HG03565 (cell line): ENCODE measurements at regions not wholly inside any gene's neighbourhood (a gene's known extent, or its start where the extent isn't known, plus 50 kb on each side); places are given as distances from the start of the nearest gene placed in this dataset.

Source experiments
- ATAC-seq: cut with Tn5 transposase; IDR thresholded peaks from one replicate; pipeline ENCODE4 v1.9.1; 2021; ENCODE audit warnings: mild to moderate bottlenecking, moderate library complexity; ENCODE audit not compliant: unreplicated experiment

- ATAC-seq, result no peak
These were observed 746.6 kb upstream of the DDX18 start for GRCh38 chr2:117067900-117068299.

- no peak for ATAC-seq
These were observed 746.1 kb upstream of the DDX18 start for GRCh38 chr2:117068371-117068770.

GRCh38 chr2:117071556-117072102, 742.9 kb upstream of the DDX18 start:
- ATAC-seq, result no peak

GRCh38 chr2:117074756-117075155, 739.7 kb upstream of the DDX18 start:
- no peak for ATAC-seq

GRCh38 chr2:117085256-117085655, 729.2 kb upstream of the DDX18 start:
- no peak for ATAC-seq

GRCh38 chr2:117085737-117086136, 728.8 kb upstream of the DDX18 start:
- ATAC-seq, result no peak

- no peak for ATAC-seq
These were observed 728.1 kb upstream of the DDX18 start for GRCh38 chr2:117086174-117086942.

- ATAC-seq, result no peak
These were observed 727.6 kb upstream of the DDX18 start for GRCh38 chr2:117086943-117087250.

GRCh38 chr2:117087535-117088291, 726.8 kb upstream of the DDX18 start:
- ATAC-seq, result no peak

- ATAC-seq, result no peak
These were observed 723.3 kb upstream of the DDX18 start for GRCh38 chr2:117091041-117091837.

- no peak for ATAC-seq
These were observed 712.9 kb upstream of the DDX18 start for GRCh38 chr2:117101613-117102012.

- no peak for ATAC-seq
These were observed 705.7 kb upstream of the DDX18 start for GRCh38 chr2:117108741-117109267.

GRCh38 chr2:117118994-117119393, 695.5 kb upstream of the DDX18 start:
- no peak for ATAC-seq

GRCh38 chr2:117123362-117123761, 691.1 kb upstream of the DDX18 start:
- no peak for ATAC-seq

GRCh38 chr2:117126656-117127055, 687.8 kb upstream of the DDX18 start:
- ATAC-seq, result no peak

- ATAC-seq, result no peak
These were observed 686.8 kb upstream of the DDX18 start for GRCh38 chr2:117127680-117128079.

GRCh38 chr2:117128461-117128860, 686.0 kb upstream of the DDX18 start:
- no peak for ATAC-seq

- ATAC-seq, result no peak
These were observed 677.1 kb upstream of the DDX18 start for GRCh38 chr2:117137371-117137770.

- no peak for ATAC-seq
These were observed 645.3 kb upstream of the DDX18 start for GRCh38 chr2:117169036-117169765.

- ATAC-seq, result no peak
These were observed 643.6 kb upstream of the DDX18 start for GRCh38 chr2:117170897-117171296.
